HepG2 (cell line): ENCODE measurements at regions not wholly inside any gene's neighbourhood (a gene's known extent, or its start where the extent isn't known, plus 50 kb on each side); places are given as distances from the start of the nearest gene placed in this dataset.

ENCODE experiments used
- ATM ChIP-seq: fragments of 450-650 bp; IDR thresholded peaks from 2 replicates; pipeline ENCODE4 v1.7.1; 2017; ENCODE audit warnings: mild to moderate bottlenecking, borderline replicate concordance
- EED ChIP-seq: sonication (generic); formaldehyde crosslinking; IDR thresholded peaks from 2 replicates; pipeline ENCODE4 v1.5.0; 2020; ENCODE audit warnings: mild to moderate bottlenecking, missing genetic modification reagents
- KDM6A ChIP-seq: IDR thresholded peaks from 2 replicates; pipeline ENCODE4 v1.6.1; 2016; ENCODE audit warnings: low read depth
- MAFK ChIP-seq, 2 experiments: IDR thresholded peaks in 1 of 2; conservative IDR thresholded peaks in 1 of 2; 2 replicates each; pipeline ENCODE4 v1.6.1; 2011; ENCODE audit warnings: improper control_type of control experiment in 2 of 2, low read length in 2 of 2
- TFDP1 ChIP-seq: IDR thresholded peaks from 2 replicates; pipeline ENCODE4 v1.6.1; 2016; ENCODE audit warnings: missing compliant biosample characterization, missing genetic modification reagents, borderline replicate concordance
- ZFAT ChIP-seq: sonication (generic); formaldehyde crosslinking; conservative IDR thresholded peaks from 2 replicates; pipeline ENCODE4 v1.8.1; 2023; ENCODE audit warnings: missing genetic modification reagents, inconsistent platforms
- ZNF30 ChIP-seq: sonication (generic); formaldehyde crosslinking; IDR thresholded peaks from 2 replicates; pipeline ENCODE4 v1.5.0; 2020; ENCODE audit warnings: mild to moderate bottlenecking, missing genetic modification reagents
- ZNF318 ChIP-seq: sonication (generic); formaldehyde crosslinking; IDR thresholded peaks from 2 replicates; pipeline ENCODE4 v1.4.0; 2020; ENCODE audit warnings: mild to moderate bottlenecking, missing genetic modification reagents
- ZNF407 ChIP-seq: sonication (generic); formaldehyde crosslinking; IDR thresholded peaks from one replicate; pipeline ENCODE4 v1.5.1; 2020; ENCODE audit warnings: mild to moderate bottlenecking, missing genetic modification reagents; ENCODE audit errors: not compliant biosample characterization
- ZNF549 ChIP-seq: sonication (generic); formaldehyde crosslinking; IDR thresholded peaks from 2 replicates; pipeline ENCODE4 v1.5.0; 2020; ENCODE audit warnings: missing genetic modification reagents
- ZNF746 ChIP-seq: sonication (generic); formaldehyde crosslinking; IDR thresholded peaks from 2 replicates; pipeline ENCODE4 v1.8.0; 2022; ENCODE audit warnings: mild to moderate bottlenecking, missing genetic modification reagents

GRCh38 chr1:66436378-66437135, 97.4 kb upstream of the SGIP1 start (continued):
- no peak for TF ChIP-seq ZNF407
- no peak for TF ChIP-seq ZNF318 (CRISPR knock-in tag)
- no peak for TF ChIP-seq ZNF549 (CRISPR knock-in tag)
- TF ChIP-seq TFDP1 (CRISPR knock-in tag), result no peak
- TF ChIP-seq EED (CRISPR knock-in tag), result no peak
- no peak for TF ChIP-seq KDM6A (CRISPR knock-in tag)
- TF ChIP-seq ZNF30, result no peak
- no peak for TF ChIP-seq ZFAT (CRISPR knock-in tag)
- TF ChIP-seq MAFK (conservative IDR thresholded peaks at IDR 0.05 in 1 of 2, IDR thresholded peaks at IDR 0.05 in 1 of 2; ENCODE audit: low read length in 2 of 2), result no peak
- TF ChIP-seq ZNF746 (CRISPR knock-in tag), result no peak
- no peak for TF ChIP-seq ATM
